Astrocyte of the spinal cord (primary cell): ENCODE measurements at regions not wholly inside any gene's neighbourhood (a gene's known extent, or its start where the extent isn't known, plus 50 kb on each side); places are given as distances from the start of the nearest gene placed in this dataset.

Experiments used
- DNase-seq: peaks from one replicate; pipeline ENCODE4 v3.0.0; 2011; ENCODE audit warnings: low read depth, low spot score
- H3K4me3 ChIP-seq: 2 replicates; pipeline ENCODE4 v1.5.1; 2011; ENCODE audit warnings: low read depth, mild to moderate bottlenecking, low read length, moderate library complexity
- CTCF ChIP-seq: IDR thresholded peaks from 2 replicates; pipeline ENCODE4 v1.5.1; 2012; ENCODE audit warnings: low read depth, mild to moderate bottlenecking, low read length, inconsistent platforms
- in situ Hi-C: cut with HindIII; loops from 2 replicates; pipeline ENCODE4 v1.10.0; 2017; ENCODE audit warnings: low sequenced_read_pairs

- no peak for TF ChIP-seq CTCF
- in situ Hi-C loops = no loop called here
- H3K4me3 ChIP-seq = no peak overlapping the region
- DNase-seq = no peak
These were observed 1581.8 kb upstream of the WWC1 start for GRCh38 chr5:166709691-166710090.

- in situ Hi-C loops = no loop called here
- H3K4me3 ChIP-seq = no peak overlapping the region
- no peak for TF ChIP-seq CTCF
- DNase-seq = peak; percentile 5
These were observed 1581.2 kb upstream of the WWC1 start for GRCh38 chr5:166710271-166710670.

GRCh38 chr5:166712447-166713185, 1578.8 kb upstream of the WWC1 start:
- no peak for DNase-seq
- TF ChIP-seq CTCF = no peak
- in situ Hi-C loops = no loop called here
- no peak overlapping the region for H3K4me3 ChIP-seq

- no peak for TF ChIP-seq CTCF
- in situ Hi-C loops = no loop called here
- no peak overlapping the region for H3K4me3 ChIP-seq
- DNase-seq = no peak
These were observed 1578.2 kb upstream of the WWC1 start for GRCh38 chr5:166713295-166713694.

- H3K4me3 ChIP-seq = no peak overlapping the region
- DNase-seq = no peak
- no peak for TF ChIP-seq CTCF
- in situ Hi-C loops = no loop called here
These were observed 1574.5 kb upstream of the WWC1 start for GRCh38 chr5:166716856-166717492.

GRCh38 chr5:166719991-166720390, 1571.5 kb upstream of the WWC1 start:
- DNase-seq = peak; percentile 18
- in situ Hi-C loops = no loop called here
- no peak overlapping the region for H3K4me3 ChIP-seq
- TF ChIP-seq CTCF = no peak
